GM10248 (cell line): ENCODE measurements at regions not wholly inside any gene's neighbourhood (a gene's known extent, or its start where the extent isn't known, plus 50 kb on each side); places are given as distances from the start of the nearest gene placed in this dataset.

ENCODE experiments used
- CTCF ChIA-PET: fragments of 300-600 bp; sonication (Branson Sonifier 250); formaldehyde crosslinking; extraction: SDS; loops from one replicate; lab custom pipeline; 2021; ENCODE audit warnings: antibody characterized with exemption; lab: Yijun Ruan, JAX
- POLR2A ChIA-PET: fragments of 350-650 bp; sonication (Branson Sonifier 250); formaldehyde crosslinking; extraction: SDS; loops from one replicate; lab custom pipeline; 2020; ENCODE audit warnings: antibody characterized with exemption; lab: Yijun Ruan, JAX
- DNase-seq: peaks from one replicate; pipeline ENCODE4 v3.0.0; 2012; ENCODE audit errors: extremely low spot score
- TF ChIP-seq, protein P1 (sequence below): IDR thresholded peaks from 2 replicates; pipeline ENCODE4 v1.5.1; 2012; ENCODE audit warnings: mild to moderate bottlenecking, low read depth; ENCODE audit errors: extremely low read depth, missing control alignments, control extremely low read depth

DNA sequence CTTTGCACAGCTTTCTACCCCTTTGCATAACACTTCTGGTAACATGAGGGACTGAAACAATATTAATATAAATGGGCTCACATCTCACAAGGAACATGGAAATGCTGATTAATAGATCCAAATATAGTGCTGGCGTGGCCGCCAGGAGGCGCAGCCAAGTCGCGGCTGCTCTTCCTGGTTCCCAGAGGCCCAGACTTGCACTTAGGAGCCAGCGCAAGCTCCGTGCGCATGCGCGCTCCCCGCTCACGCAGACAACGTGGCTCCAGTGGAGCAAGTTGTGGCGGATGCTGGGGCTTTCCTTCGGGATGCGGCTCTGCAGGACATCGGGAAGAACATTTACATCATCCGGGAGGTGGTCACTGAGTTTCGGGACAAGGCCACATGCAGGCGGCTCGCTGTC, 318.3 kb upstream of the SLC7A11 start:
- ChIA-PET POLR2A (no interaction called here), CTCF (no interaction called here)
- DNase-seq, result no peak
- TF ChIP-seq, protein P1, sequence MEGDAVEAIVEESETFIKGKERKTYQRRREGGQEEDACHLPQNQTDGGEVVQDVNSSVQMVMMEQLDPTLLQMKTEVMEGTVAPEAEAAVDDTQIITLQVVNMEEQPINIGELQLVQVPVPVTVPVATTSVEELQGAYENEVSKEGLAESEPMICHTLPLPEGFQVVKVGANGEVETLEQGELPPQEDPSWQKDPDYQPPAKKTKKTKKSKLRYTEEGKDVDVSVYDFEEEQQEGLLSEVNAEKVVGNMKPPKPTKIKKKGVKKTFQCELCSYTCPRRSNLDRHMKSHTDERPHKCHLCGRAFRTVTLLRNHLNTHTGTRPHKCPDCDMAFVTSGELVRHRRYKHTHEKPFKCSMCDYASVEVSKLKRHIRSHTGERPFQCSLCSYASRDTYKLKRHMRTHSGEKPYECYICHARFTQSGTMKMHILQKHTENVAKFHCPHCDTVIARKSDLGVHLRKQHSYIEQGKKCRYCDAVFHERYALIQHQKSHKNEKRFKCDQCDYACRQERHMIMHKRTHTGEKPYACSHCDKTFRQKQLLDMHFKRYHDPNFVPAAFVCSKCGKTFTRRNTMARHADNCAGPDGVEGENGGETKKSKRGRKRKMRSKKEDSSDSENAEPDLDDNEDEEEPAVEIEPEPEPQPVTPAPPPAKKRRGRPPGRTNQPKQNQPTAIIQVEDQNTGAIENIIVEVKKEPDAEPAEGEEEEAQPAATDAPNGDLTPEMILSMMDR, result no peak

DNA sequence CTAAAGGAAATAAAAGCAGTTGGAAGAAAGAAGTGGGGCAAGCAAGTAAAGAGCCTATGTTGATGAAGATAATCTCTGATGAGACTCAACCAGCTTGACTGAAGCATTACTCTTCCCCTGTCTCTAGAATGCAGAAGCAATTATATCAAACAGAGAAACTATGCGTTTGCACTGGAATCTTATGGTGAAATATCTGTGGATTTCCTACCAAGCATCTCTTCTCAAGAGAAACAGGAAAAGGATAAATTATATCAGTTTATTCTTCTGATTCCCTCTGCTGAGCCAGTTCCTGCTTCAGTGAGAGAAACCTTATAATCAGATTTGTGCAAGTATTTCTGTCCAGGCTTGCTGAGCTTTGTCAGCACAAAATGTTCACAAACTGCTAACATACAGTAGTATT, 316.7 kb upstream of the SLC7A11 start:
- TF ChIP-seq, protein P1, result no peak
- ChIA-PET CTCF (interaction anchor here (1.2 kb wide), 2 partner anchors 10 to 738 kb away, joined by 3 read pairs; no protein-coding TSS in a partner anchor), POLR2A (no interaction called here)
- DNase-seq, result no peak

DNA sequence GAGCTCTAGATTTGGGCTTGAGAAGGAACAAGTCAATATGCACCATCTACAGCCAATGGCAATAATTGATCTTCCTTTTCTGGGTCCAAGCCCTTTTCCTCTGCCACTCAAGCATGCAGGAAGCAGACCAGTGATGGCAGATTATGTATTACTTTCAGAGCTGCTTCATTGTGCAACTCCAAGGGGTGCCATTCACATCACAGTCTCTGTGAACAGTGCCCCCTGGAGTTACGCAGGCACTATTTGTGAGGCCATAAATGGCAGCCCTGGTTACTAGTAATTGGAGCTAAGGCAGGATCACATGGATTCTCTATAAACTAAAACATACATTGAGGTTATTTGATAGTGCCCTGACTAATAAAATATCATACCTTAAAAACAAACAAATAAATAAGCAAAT, 313.4 kb upstream of the SLC7A11 start:
- CTCF ChIA-PET, result interaction anchor here (1.2 kb wide), 3 partner anchors 9 to 35 kb away, joined by 3 to 4 read pairs (median 3); no protein-coding TSS in a partner anchor
- TF ChIP-seq, protein P1, result peak; percentile 13
- DNase-seq, result no peak
- POLR2A ChIA-PET, result no interaction called here

DNA sequence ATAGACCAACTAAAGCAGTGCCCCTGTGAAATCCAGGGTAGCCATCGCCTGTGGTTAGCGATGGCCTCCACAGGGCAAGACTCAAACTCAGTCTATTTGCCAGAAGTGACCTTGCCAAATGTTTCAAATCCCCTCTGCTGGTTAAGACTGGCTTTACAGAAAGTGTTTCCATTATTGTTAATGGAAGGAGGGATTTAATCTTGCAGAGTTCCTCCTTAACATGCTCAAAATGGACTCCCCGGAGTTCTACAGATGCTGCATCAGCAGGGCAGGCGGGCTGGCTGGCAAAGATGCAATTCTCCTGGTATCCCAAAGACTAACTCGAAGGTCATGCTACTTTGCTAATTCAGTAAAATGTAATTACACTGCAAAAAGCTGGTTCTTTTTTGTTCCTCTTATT, 313.0 kb upstream of the SLC7A11 start:
- TF ChIP-seq, protein P1, result no peak
- DNase-seq, result no peak
- ChIA-PET CTCF (interaction anchor here (1.2 kb wide), 3 partner anchors 9 to 35 kb away, joined by 3 to 4 read pairs (median 3); no protein-coding TSS in a partner anchor), POLR2A (no interaction called here)

DNA sequence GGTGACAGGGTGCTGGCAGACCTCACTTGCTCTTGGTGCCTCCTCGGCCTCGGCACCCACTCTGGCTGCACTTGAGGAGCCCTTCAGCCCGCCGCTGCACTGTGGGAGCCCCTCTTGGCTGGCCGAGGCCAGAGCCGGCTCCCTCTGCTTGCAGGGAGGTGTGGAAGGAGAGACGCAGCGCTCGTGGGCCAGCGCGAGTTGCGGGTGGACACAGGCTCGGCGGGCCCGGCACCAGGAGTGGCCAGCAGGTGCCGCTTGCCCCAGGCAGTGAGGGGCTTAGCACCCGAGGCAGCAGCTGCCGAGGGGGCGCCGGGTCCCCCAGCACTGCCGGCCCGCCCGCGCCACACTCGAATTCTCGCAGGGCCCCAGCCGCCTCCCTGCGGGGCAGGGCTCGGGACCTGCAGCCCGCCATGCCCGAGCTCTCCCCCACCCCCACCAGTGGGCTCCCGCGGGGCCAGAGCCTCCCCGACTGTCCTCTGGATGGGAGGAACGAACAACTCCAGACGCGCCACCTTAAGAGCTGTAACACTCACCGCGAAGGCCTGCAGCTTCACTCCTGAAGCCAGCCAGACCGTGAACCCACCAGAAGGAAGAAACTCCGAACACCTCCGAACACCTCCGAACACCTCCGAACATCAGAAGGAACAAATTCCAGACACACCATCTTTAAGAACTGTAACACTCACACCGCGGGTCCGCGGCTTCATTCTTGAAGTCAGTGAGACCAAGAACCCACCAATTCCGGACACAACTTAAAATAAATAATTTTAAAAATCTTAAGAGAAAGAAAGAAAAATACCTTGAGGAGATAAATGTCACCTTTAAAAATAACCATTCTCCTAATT, 311.1 kb upstream of the SLC7A11 start:
- CTCF ChIA-PET, result no interaction called here
- POLR2A ChIA-PET, result no interaction called here
- no peak for DNase-seq
- TF ChIP-seq, protein P1, result no peak

DNA sequence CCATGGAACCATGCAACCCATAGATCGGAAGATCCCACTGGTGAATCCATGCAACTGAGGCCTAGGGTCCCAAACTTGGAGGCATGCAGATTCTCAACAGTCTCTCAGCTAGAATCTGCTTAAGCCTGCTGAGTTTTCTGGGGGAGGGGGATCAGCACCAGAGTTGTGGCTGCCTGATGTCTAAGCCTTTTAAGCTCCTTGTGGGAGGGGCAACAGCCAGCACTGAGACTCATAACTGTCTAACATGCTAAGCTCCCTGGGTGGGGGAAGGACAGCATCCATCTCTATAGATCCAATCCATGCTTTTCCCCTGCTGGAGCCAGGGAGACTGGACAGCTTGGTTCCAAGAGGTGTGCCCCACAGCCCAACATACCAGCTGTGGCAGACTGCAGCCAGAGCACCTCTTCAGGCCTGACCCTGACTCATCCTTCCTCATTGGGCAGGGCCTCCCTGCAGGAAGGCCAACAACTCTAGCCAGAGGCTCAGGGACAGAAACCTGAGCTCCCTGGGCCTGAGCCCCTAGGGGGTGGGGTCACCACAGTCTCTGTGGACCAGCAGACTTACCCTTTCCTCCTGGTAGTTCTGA, 300.1 kb upstream of the SLC7A11 start:
- ChIA-PET POLR2A (no interaction called here), CTCF (interaction anchor here (1.3 kb wide), 1 partner anchor 14 kb away, joined by 4 read pairs; no protein-coding TSS in a partner anchor)
- TF ChIP-seq, protein P1, result no peak
- no peak for DNase-seq
